Kidney (tissue), 13 donors: ENCODE measurements at regions not wholly inside any gene's neighbourhood (a gene's known extent, or its start where the extent isn't known, plus 50 kb on each side); places are given as distances from the start of the nearest gene placed in this dataset.

ENCODE experiments used
- DNase-seq, 5 donors: peaks; one replicate each; pipeline ENCODE4 v3.0.0-alpha.2; 2013 to 2020
- FAIRE-seq: peaks from 2 replicates; lab custom pipeline; 2012; peaks lifted over from hg19 to GRCh38; lab: Jason Lieb, UNC
- H3K27ac ChIP-seq, 2 donors: one replicate each; pipeline ENCODE4 v1.7.0; 2013; ENCODE audit warnings: low read depth in 2 of 2, low read length in 2 of 2, inconsistent platforms in 1 of 2
- H3K27me3 ChIP-seq: one replicate; pipeline ENCODE4 v1.7.1; 2013; ENCODE audit warnings: low read length, inconsistent platforms; ENCODE audit not compliant: control insufficient read depth, insufficient read depth
- H3K36me3 ChIP-seq, 3 donors: one replicate each; pipeline versions ENCODE4 v1.7.0 to v1.7.1; 2013; ENCODE audit warnings: low read length in 3 of 3, control low read depth in 1 of 3, inconsistent platforms in 1 of 3; ENCODE audit not compliant: insufficient read depth in 3 of 3, control insufficient read depth in 2 of 3
- H3K4me1 ChIP-seq, 3 donors: one replicate each; pipeline versions ENCODE4 v1.7.0 to v1.7.1; 2013; ENCODE audit warnings: low read length in 3 of 3, inconsistent platforms in 1 of 3, low read depth in 1 of 3; ENCODE audit not compliant: control insufficient read depth in 2 of 3, insufficient read depth in 2 of 3
- H3K4me3 ChIP-seq, 3 donors: one replicate each; pipeline versions ENCODE4 v1.7.0 to v1.8.1; 2013; ENCODE audit warnings: low read length in 3 of 3, control low read depth in 1 of 3, inconsistent platforms in 1 of 3
- H3K9ac ChIP-seq, 3 donors: one replicate each; pipeline versions ENCODE4 v1.7.0 to v1.7.1; 2013; ENCODE audit warnings: low read length in 3 of 3, control low read depth in 1 of 3, inconsistent platforms in 1 of 3
- H3K9me3 ChIP-seq, 3 donors: one replicate each; pipeline versions ENCODE4 v1.7.0 to v1.7.1; 2013; ENCODE audit warnings: low read length in 3 of 3, control low read depth in 1 of 3, inconsistent platforms in 1 of 3; ENCODE audit not compliant: control insufficient read depth in 2 of 3, insufficient read depth in 1 of 3
- CTCF ChIP-seq: IDR thresholded peaks from 3 replicates; pipeline ENCODE4 v1.5.1; 2012; ENCODE audit warnings: mild to moderate bottlenecking, moderate library complexity, borderline replicate concordance; ENCODE audit not compliant: insufficient read depth; ENCODE audit errors: extremely low read depth
- intact Hi-C: fragments of 100-400 bp; cut with DNase I; formaldehyde crosslinking; loops from one replicate; pipeline ENCODE4 v1.11.1; 2022
- donor health status: control.
- donor health status: control.
- donor health status: control.
- donor health status: control.
- donor health status: control.
- donor health status: DM: yes; HTN: yes; CAD: no.
- donor health status: Normal renal cell carcinoma (clear cell type).

GRCh38 chr7:54183055-54183454 lies 359.1 kb upstream of the VSTM2A start:
- DNase-seq (no peak), FAIRE-seq (no peak)
- Histone ChIP-seq H3K4me3 (no peak overlapping the region), H3K9me3 (no peaks in the 10 kb centered on the region), H3K4me1 (no peaks in the 10 kb centered on the region), H3K36me3 (no peaks in the 10 kb centered on the region), H3K27ac (no peak overlapping the region), H3K9ac (no peak overlapping the region), H3K27me3 (no peaks in the 10 kb centered on the region)
- no peak for TF ChIP-seq CTCF
- intact Hi-C loops: no loop called here

GRCh38 chr7:54186336-54186735 lies 355.8 kb upstream of the VSTM2A start:
- Histone ChIP-seq H3K4me1 (no peaks in the 10 kb centered on the region), H3K27me3 (no peaks in the 10 kb centered on the region), H3K9me3 (no peaks in the 10 kb centered on the region), H3K9ac (no peak overlapping the region), H3K4me3 (no peak overlapping the region), H3K27ac (no peak overlapping the region), H3K36me3 (no peaks in the 10 kb centered on the region)
- intact Hi-C loops: no loop called here
- no peak for FAIRE-seq
- TF ChIP-seq CTCF: no peak
- DNase-seq: no peak

DNA sequence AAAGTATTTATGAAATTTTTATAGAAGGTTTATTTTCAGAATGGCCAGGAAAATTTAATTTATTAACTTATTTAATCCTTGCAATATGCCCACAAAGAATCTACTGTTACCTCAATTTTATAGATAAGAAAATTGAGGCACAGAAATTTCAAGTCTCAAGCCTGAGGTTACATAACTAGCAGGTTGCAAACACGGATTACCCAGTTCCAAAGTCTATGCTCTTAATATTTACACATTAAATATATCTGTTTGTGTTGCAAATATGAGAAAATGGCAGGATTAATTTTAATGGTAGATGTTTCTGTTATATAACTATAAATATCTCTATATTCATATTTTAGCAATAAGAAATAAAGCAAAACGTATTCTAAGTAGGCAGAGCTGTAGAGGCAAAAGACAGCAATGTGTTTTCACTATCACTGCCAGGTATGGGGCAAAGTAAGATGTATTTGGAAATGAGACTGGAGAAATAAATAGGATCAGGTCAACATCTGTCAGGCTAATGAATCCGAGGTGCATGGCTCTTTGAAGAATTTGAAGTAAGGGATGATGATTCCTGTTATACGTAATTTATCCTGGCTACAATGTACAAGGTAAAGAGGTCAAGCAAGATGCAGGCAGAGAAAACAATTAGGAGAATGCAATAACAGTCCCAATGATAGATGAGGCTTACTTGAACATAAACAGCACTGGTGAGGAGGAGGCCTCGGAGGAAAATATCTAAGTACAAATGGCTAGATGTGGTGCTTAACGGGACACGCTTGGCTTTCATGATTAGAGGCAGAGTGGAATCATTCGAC lies 354.1 kb upstream of the VSTM2A start:
- Histone ChIP-seq H3K36me3 (no peaks in the 10 kb centered on the region), H3K4me3 (no peak overlapping the region), H3K27ac (no peak overlapping the region), H3K9me3 (no peaks in the 10 kb centered on the region), H3K4me1 (no peaks in the 10 kb centered on the region), H3K9ac (no peak overlapping the region), H3K27me3 (no peaks in the 10 kb centered on the region)
- no peak for FAIRE-seq
- peak in 2 of 5 donors; percentile 0 to 1 for DNase-seq
- intact Hi-C loops: no loop called here
- no peak for TF ChIP-seq CTCF

- H3K9me3 ChIP-seq: no peaks in the 10 kb centered on the region
- FAIRE-seq (no peak), DNase-seq (no peak)
- H3K9ac ChIP-seq: no peak overlapping the region
- no peaks in the 10 kb centered on the region for H3K36me3 ChIP-seq
- no peak for TF ChIP-seq CTCF
- H3K4me1 ChIP-seq: no peaks in the 10 kb centered on the region
- no peak overlapping the region for H3K27ac ChIP-seq
- no peak overlapping the region for H3K4me3 ChIP-seq
- H3K27me3 ChIP-seq: no peaks in the 10 kb centered on the region
- intact Hi-C loops: no loop called here
Measured at GRCh38 chr7:54188843-54189242, 353.3 kb upstream of the VSTM2A start.
